Tibial nerve (tissue), 4 donors: ENCODE measurements at regions not wholly inside any gene's neighbourhood (a gene's known extent, or its start where the extent isn't known, plus 50 kb on each side); places are given as distances from the start of the nearest gene placed in this dataset.

Experiments
- CTCF ChIP-seq, 5 experiments: fragments of 200-600 bp in 3 of 5; fragments of 450-650 bp in 2 of 5; sonication (generic) in 3 of 5; IDR thresholded peaks; one replicate each; pipeline ENCODE4 v1.5.1; 2016 to 2019; ENCODE audit warnings: antibody characterized with exemption in 5 of 5, mild to moderate bottlenecking in 3 of 5, moderate library complexity in 2 of 5
- EP300 ChIP-seq, 2 donors: sonication (generic); formaldehyde crosslinking; IDR thresholded peaks; one replicate each; pipeline ENCODE4 v1.6.1; 2017; ENCODE audit warnings: antibody characterized with exemption in 2 of 2, mild to moderate bottlenecking in 1 of 2
- POLR2A ChIP-seq, 2 donors: fragments of 450-650 bp; IDR thresholded peaks; one replicate each; pipeline ENCODE4 v1.6.1; 2017; ENCODE audit warnings: antibody characterized with exemption in 2 of 2, mild to moderate bottlenecking in 2 of 2, moderate library complexity in 2 of 2

DNA sequence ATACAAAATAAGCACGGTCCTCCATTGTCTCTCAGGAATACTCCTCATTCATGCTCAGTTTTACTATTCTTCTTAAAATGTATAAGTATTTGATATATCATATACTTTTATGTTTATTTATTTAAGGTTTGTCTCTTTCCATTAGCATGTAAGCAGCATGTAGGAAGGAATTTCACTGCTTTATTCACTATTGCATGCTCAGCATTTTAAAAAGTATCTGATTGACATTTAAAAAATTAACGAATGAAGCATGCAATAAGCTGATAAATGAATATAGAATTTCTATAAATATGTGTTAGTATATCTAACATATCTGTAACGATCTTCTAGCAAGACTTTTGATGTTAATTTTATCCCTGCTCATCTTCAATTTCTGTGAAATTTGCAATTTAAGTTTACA, 402.7 kb upstream of the BRINP3 start:
- TF ChIP-seq POLR2A (IDR thresholded peaks at IDR 0.05) (no peak), CTCF (IDR thresholded peaks at IDR 0.05) (no peak), EP300 (IDR thresholded peaks at IDR 0.05) (no peak)
